Tibial artery (tissue), 4 donors: ENCODE measurements at regions not wholly inside any gene's neighbourhood (a gene's known extent, or its start where the extent isn't known, plus 50 kb on each side); places are given as distances from the start of the nearest gene placed in this dataset.

ENCODE experiments used
- DNase-seq, 2 donors: peaks; one replicate each; pipeline ENCODE4 v3.0.0-alpha.2; 2019
- H3K27ac ChIP-seq, 2 donors: fragments of 200-600 bp; sonication (generic) in 1 of 2; 1 replicate in 1 of 2; 2 replicates in 1 of 2; pipeline ENCODE4 v1.5.1; 2018 to 2019; ENCODE audit warnings: mild to moderate bottlenecking in 1 of 2
- H3K27me3 ChIP-seq, 2 donors: fragments of 200-600 bp; sonication (generic) in 1 of 2; one replicate each; pipeline versions ENCODE4 v1.5.1 to v1.6.0; 2016 to 2019
- H3K36me3 ChIP-seq, 3 donors: fragments of 200-600 bp; sonication (generic) in 2 of 3; one replicate each; pipeline ENCODE4 v1.5.1; 2016 to 2019; ENCODE audit warnings: mild to moderate bottlenecking in 2 of 3
- H3K4me1 ChIP-seq, 4 donors: fragments of 200-600 bp; sonication (generic) in 2 of 4; 1 replicate in 3 of 4; 2 replicates in 1 of 4; pipeline ENCODE4 v1.5.1; 2016 to 2019
- H3K4me3 ChIP-seq, 2 donors: fragments of 200-600 bp; sonication (generic) in 1 of 2; 1 replicate in 1 of 2; 2 replicates in 1 of 2; pipeline ENCODE4 v1.5.1; 2018 to 2019; ENCODE audit warnings: mild to moderate bottlenecking in 2 of 2
- H3K9me3 ChIP-seq, 3 donors: fragments of 200-600 bp; sonication (generic) in 1 of 3; one replicate each; pipeline ENCODE4 v1.5.1; 2016 to 2019
- CTCF ChIP-seq, 2 experiments: fragments of 200-600 bp in 1 of 2; fragments of 450-650 bp in 1 of 2; IDR thresholded peaks; one replicate each; pipeline ENCODE4 v1.5.1; 2017 to 2019; ENCODE audit warnings: antibody characterized with exemption in 2 of 2, mild to moderate bottlenecking in 1 of 2, moderate library complexity in 1 of 2
- intact Hi-C: fragments of 100-400 bp; cut with DNase I; formaldehyde crosslinking; loops from one replicate; pipeline ENCODE4 v1.15.0; 2023; ENCODE audit warnings: low total_unique reads

- H3K27ac ChIP-seq: no peak overlapping the region
- TF ChIP-seq CTCF (IDR thresholded peaks at IDR 0.05): no peak
- no peaks in the 10 kb centered on the region for H3K4me1 ChIP-seq
- H3K4me3 ChIP-seq: no peak overlapping the region
- H3K9me3 ChIP-seq: no peaks in the 10 kb centered on the region
- no peak for DNase-seq
- intact Hi-C loops: no loop called here
- H3K27me3 ChIP-seq: no peaks in the 10 kb centered on the region
- peaks cover 0 to under 1% (median 0%) of the 10 kb centered on the region in 3 donors for H3K36me3 ChIP-seq
Observed at GRCh38 chrX:10073671-10074070, 83.1 kb upstream of the CLCN4 start.

GRCh38 chrX:10074241-10074941 is 82.4 kb upstream of the CLCN4 start:
- no peaks in the 10 kb centered on the region for H3K4me1 ChIP-seq
- TF ChIP-seq CTCF (IDR thresholded peaks at IDR 0.05): no peak
- H3K4me3 ChIP-seq: no peak overlapping the region
- intact Hi-C loops: no loop called here
- no peaks in the 10 kb centered on the region for H3K27me3 ChIP-seq
- no peaks in the 10 kb centered on the region for H3K36me3 ChIP-seq
- H3K9me3 ChIP-seq: no peaks in the 10 kb centered on the region
- no peak for DNase-seq
- H3K27ac ChIP-seq: no peak overlapping the region

- DNase-seq: no peak
- no peaks in the 10 kb centered on the region for H3K4me1 ChIP-seq
- H3K4me3 ChIP-seq: no peak overlapping the region
- H3K9me3 ChIP-seq: no peaks in the 10 kb centered on the region
- no peak for TF ChIP-seq CTCF (IDR thresholded peaks at IDR 0.05)
- H3K36me3 ChIP-seq: peaks cover 0 to 11% (median 0%) of the 10 kb centered on the region in 3 donors
- intact Hi-C loops: no loop called here
- no peaks in the 10 kb centered on the region for H3K27me3 ChIP-seq
- no peak overlapping the region for H3K27ac ChIP-seq
Observed at GRCh38 chrX:10076765-10077164, 80.0 kb upstream of the CLCN4 start.

DNA sequence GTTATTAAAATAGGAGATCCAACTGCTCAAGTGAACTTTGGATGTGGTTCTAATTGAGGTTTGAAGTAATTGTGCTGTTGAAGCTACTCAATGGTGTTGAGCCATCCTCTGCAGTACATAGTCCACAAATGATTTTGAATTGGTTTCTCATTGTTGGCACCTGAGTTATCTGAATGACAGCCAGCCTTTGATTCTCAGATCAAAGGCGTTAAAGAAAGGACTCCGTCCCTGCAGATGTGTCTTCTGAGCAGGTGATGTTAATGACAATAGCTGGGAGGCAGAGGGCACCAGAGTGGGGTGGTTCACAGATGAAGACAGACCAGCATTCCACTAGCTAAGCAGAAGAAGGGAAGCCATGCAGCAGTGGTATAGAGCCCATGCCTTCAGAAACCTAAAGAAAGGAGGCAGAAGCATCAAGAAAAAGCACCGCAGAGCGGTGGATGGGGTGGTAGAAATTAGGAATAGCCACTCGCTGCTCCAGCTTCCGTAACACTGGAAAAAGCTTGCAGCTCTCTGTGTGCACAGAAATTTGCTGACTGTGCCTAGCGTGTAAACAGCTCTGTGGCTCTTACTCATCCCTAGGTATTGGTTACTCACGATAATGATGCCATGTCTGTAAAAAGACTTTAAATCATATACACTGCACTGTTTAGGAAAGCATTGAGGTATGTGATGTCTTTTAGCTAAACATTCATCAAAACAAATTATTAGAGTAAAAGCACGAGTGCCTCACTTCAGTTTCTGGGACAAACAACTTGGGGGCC is 79.2 kb upstream of the CLCN4 start:
- Histone ChIP-seq H3K4me1 (peaks cover 0 to 6% (median 2%) of the 10 kb centered on the region in 4 donors), H3K27me3 (no peaks in the 10 kb centered on the region), H3K27ac (no peak overlapping the region), H3K4me3 (no peak overlapping the region), H3K36me3 (peaks cover 0 to 11% (median 0%) of the 10 kb centered on the region in 3 donors), H3K9me3 (no peaks in the 10 kb centered on the region)
- no peak for TF ChIP-seq CTCF (IDR thresholded peaks at IDR 0.05)
- intact Hi-C loops: no loop called here
- no peak for DNase-seq

- TF ChIP-seq CTCF (IDR thresholded peaks at IDR 0.05): no peak
- intact Hi-C loops: no loop called here
- H3K9me3 ChIP-seq: no peaks in the 10 kb centered on the region
- H3K4me3 ChIP-seq: no peak overlapping the region
- no peak overlapping the region for H3K27ac ChIP-seq
- H3K36me3 ChIP-seq: peaks cover 0 to 11% (median 0%) of the 10 kb centered on the region in 3 donors
- DNase-seq: no peak
- H3K4me1 ChIP-seq: peaks cover 0 to 13% (median 4%) of the 10 kb centered on the region in 4 donors
- H3K27me3 ChIP-seq: no peaks in the 10 kb centered on the region
Observed at GRCh38 chrX:10078266-10078665, 78.5 kb upstream of the CLCN4 start.
